K562 (cell line): ENCODE measurements at regions not wholly inside any gene's neighbourhood (a gene's known extent, or its start where the extent isn't known, plus 50 kb on each side); places are given as distances from the start of the nearest gene placed in this dataset.
"Not testable (repeated sequence)": the region's sequence is repeated elsewhere in the genome, so short reads cannot be mapped to it uniquely, and the experiment has no call there.

Experiments
- ATAC-seq: fragments of 200-7000 bp; cut with Tn5 transposase; 3 replicates; pipeline ENCODE4 v1.9.1; 2020; ENCODE audit warnings: moderate library complexity
- BruUV-seq: library from RNA; stranded (reverse); fragments of 400-500 nt; replicated peaks from 2 replicates; lab custom pipeline; 2021; lab: Mats Ljungman, UMichigan
- CTCF ChIA-PET: fragments of 300-600 bp; formaldehyde crosslinking; extraction: SDS; loops from one replicate; lab custom pipeline; 2021; ENCODE audit warnings: low intra/inter-chr PET ratio; lab: Yijun Ruan, JAX
- POLR2A ChIA-PET: fragments of 300-600, 350-650 bp; sonication (Branson Sonifier 250); formaldehyde crosslinking; extraction: SDS; loops from one replicate; lab custom pipeline; 2021; ENCODE audit warnings: antibody characterized with exemption, inconsistent platforms; lab: Yijun Ruan, JAX
- DNase-seq, 4 experiments: peaks; one replicate each; pipeline versions ENCODE4 v3.0.0 to v3.0.0-alpha.2; 2011 to 2018; ENCODE audit warnings: low spot score in 3 of 4, mixed read lengths in 3 of 4; ENCODE audit errors: extremely low read depth in 1 of 4
- FAIRE-seq: peaks from 2 replicates; lab custom pipeline; 2011; peaks lifted over from hg19 to GRCh38; lab: Jason Lieb, UNC
- H2AFZ ChIP-seq: 2 replicates; pipeline ENCODE4 v1.6.0; 2011; ENCODE audit warnings: low read depth, low read length, control low read depth, inconsistent platforms
- H3K27ac ChIP-seq: fragments of 200-600 bp; 3 replicates; pipeline ENCODE4 v1.8.0; 2011; ENCODE audit warnings: low read depth, mild to moderate bottlenecking, control low read depth, inconsistent platforms, low read length, moderate library complexity, mixed read lengths; ENCODE audit errors: extremely low read depth
- H3K27me3 ChIP-seq, 2 experiments: fragments of 300-600 bp in 1 of 2; 2 replicates in 1 of 2; 3 replicates in 1 of 2; pipeline versions ENCODE4 v1.6.0 to v1.8.0; 2011; ENCODE audit warnings: inconsistent platforms in 2 of 2, low read length in 2 of 2, mild to moderate bottlenecking in 1 of 2, mixed read lengths in 1 of 2, moderate library complexity in 1 of 2; ENCODE audit not compliant: control insufficient read depth in 2 of 2, insufficient read depth in 2 of 2
- H3K36me3 ChIP-seq: fragments of 300-600 bp; 3 replicates; pipeline ENCODE4 v1.8.0; 2011; ENCODE audit warnings: mild to moderate bottlenecking, low read length, inconsistent platforms; ENCODE audit not compliant: control insufficient read depth, insufficient read depth
- H3K4me1 ChIP-seq, 2 experiments: fragments of 200-600 bp in 1 of 2; replicated peaks in 1 of 2; 2 replicates in 1 of 2; 3 replicates in 1 of 2; pipeline versions ENCODE4 v1.5.1 to v1.8.0; 2011; ENCODE audit warnings: inconsistent platforms in 2 of 2, low read length in 2 of 2, mild to moderate bottlenecking in 1 of 2, mixed read lengths in 1 of 2, moderate library complexity in 1 of 2; ENCODE audit not compliant: control insufficient read depth in 2 of 2, insufficient read depth in 2 of 2
- H3K4me2 ChIP-seq: 2 replicates; pipeline ENCODE4 v1.6.1; 2011; ENCODE audit warnings: low read length, control low read depth, inconsistent platforms, mixed read lengths; ENCODE audit not compliant: insufficient read depth
- H3K4me3 ChIP-seq: fragments of 200-600 bp; sonication (generic), shearing (Covaris generic); 2 replicates; pipeline ENCODE4 v1.5.1; 2016; ENCODE audit warnings: control low read depth, inconsistent platforms
- H3K79me2 ChIP-seq: fragments of 200-600 bp; 3 replicates; pipeline ENCODE4 v1.8.0; 2011; ENCODE audit warnings: low read length, inconsistent platforms; ENCODE audit not compliant: control insufficient read depth, insufficient read depth
- H3K9ac ChIP-seq, 2 experiments: 2 replicates each; pipeline versions ENCODE4 v1.6.0 to v1.6.1; 2011; ENCODE audit warnings: low read depth in 2 of 2, low read length in 2 of 2, control low read depth in 1 of 2, inconsistent platforms in 1 of 2, mild to moderate bottlenecking in 1 of 2, mixed read lengths in 1 of 2; ENCODE audit not compliant: insufficient read depth in 1 of 2
- H3K9me1 ChIP-seq: one replicate; pipeline ENCODE4 v1.6.0; 2011; ENCODE audit warnings: inconsistent platforms, mild to moderate bottlenecking, low read length, moderate library complexity; ENCODE audit not compliant: control insufficient read depth, insufficient read depth
- H3K9me3 ChIP-seq: replicated peaks from 2 replicates; pipeline ENCODE4 v1.5.1; 2011; ENCODE audit warnings: low read depth, low read length, inconsistent platforms; ENCODE audit not compliant: control insufficient read depth, insufficient read depth
- H4K20me1 ChIP-seq: replicated peaks from 2 replicates; pipeline ENCODE4 v1.6.1; 2011; ENCODE audit warnings: low read length, inconsistent platforms, mixed read lengths; ENCODE audit not compliant: control insufficient read depth, insufficient read depth
- CREM ChIP-seq: IDR thresholded peaks from 2 replicates; pipeline ENCODE4 v1.6.1; 2014; ENCODE audit warnings: antibody characterized with exemption, low read depth
- RHOXF2B ChIP-seq: fragments of 250-450 bp; sonication (Bioruptor Pico); conservative IDR thresholded peaks from 2 replicates; pipeline ENCODE4 v1.5.1; 2021
- WGBS: fragments of 100-300 bp; shearing (Covaris generic); methylation state at CpG from one replicate; pipeline ENCODE4 v1.1.6; 2016; ENCODE audit warnings: low coverage, mixed read lengths; ENCODE audit not compliant: insufficient coverage; ENCODE audit errors: missing lambda C conversion rate; 5-methylcytosine and 5-hydroxymethylcytosine counted together
- in situ Hi-C: fragments of 300-500 bp; cut with MboI; formaldehyde crosslinking; loops from 4 replicates; pipeline ENCODE4 v1.15.0; 2018; ENCODE audit warnings: inconsistent platforms, mixed read lengths
- intact Hi-C: fragments of 100-400 bp; cut with micrococcal nuclease; formaldehyde crosslinking; loops from 2 replicates; pipeline ENCODE4 v1.14.2; 2022

DNA sequence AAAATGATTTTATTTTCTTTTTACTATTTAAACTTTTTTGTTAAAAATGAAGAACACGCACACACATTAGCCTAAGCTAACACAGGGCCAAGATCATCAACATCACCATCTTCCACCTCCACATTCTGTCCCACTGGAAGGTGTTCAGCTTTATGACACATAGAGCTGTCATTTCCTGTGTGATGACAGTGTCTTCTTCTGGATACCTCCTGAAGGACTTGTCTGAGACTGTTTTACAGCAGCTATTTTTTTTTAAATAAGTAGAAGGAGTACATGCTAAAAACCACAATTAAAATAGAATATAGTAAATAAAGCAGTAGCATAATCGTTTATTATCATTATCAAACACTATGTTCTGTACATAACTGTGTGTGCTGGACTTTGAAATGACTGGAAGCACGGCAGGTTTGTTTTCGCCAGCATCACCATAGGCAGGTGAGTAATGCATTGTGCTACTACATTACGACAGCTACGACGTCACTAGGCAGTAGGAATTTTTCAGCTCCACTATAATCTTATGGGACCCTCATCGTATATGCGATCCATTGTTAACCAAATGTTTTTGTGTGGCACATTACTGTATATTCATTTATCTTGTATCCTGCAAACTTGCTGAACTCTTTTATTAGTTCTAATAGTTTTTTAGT is 72.8 kb downstream of the KLF15 start:
- Histone ChIP-seq H3K4me1 (peaks cover 0 to 11% of the 10 kb centered on the region in 2 experiments; a peak in 2 of 5 replicates), H4K20me1 (no peaks in the 10 kb centered on the region), H3K27me3 (peaks cover 2 to 15% of the 10 kb centered on the region in 2 experiments; a peak in 3 of 5 replicates), H3K9me1 (no peaks in the 10 kb centered on the region), H3K4me2 (no peak overlapping the region), H3K9ac (no peak overlapping the region), H2AFZ (no peak overlapping the region), H3K9me3 (no peaks in the 10 kb centered on the region), H3K36me3 (no peaks in the 10 kb centered on the region), H3K27ac (no peak overlapping the region), H3K4me3 (no peak overlapping the region), H3K79me2 (no peaks in the 10 kb centered on the region)
- 0 out of 2 replicates have a peak, but pooled peaks have one; percentile 10 for TF ChIP-seq CREM
- TF ChIP-seq RHOXF2B (CRISPR knock-in tag): no peak
- no TSS peak for BruUV-seq
- ChIA-PET POLR2A (no interaction called here), CTCF (no interaction called here)
- FAIRE-seq (no peak), ATAC-seq (no peak), DNase-seq (no peak)
- intact Hi-C loops (no loop called here), in situ Hi-C loops (no loop called here)
- WGBS: 17% methylated on average over 9 of the region's 9 CpGs

DNA sequence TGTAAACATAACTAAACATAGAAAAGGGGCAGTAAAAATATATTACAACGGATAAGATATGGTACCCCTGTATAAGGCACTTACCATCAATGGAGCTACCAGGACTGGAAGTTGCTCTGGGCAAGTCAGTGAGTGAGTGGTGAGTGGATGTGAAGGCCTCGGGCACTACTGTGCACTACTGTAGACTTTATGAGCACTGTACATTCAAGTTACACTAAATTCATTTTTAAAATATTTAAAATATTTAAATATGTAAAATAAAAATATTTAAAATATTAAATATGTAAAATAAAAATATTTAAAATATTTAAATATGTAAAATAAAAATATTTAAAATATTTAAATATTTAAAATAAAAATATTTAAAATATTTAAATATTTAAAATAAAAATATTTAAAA is 73.6 kb downstream of the KLF15 start:
- H3K4me3 ChIP-seq, H3K27ac ChIP-seq, DNase-seq, CTCF ChIA-PET, ATAC-seq, BruUV-seq, FAIRE-seq, intact Hi-C loops, H3K4me2 ChIP-seq, H4K20me1 ChIP-seq, H3K79me2 ChIP-seq, in situ Hi-C loops, POLR2A ChIA-PET, H3K9me1 ChIP-seq, H3K36me3 ChIP-seq, H3K9ac ChIP-seq, H2AFZ ChIP-seq, H3K9me3 ChIP-seq: not testable (repeated sequence)
- Histone ChIP-seq H3K4me1 (peaks cover 0 to 11% of the 10 kb centered on the region in 2 experiments; a peak in 2 of 5 replicates), H3K27me3 (peaks cover 2 to 15% of the 10 kb centered on the region in 2 experiments; a peak in 3 of 5 replicates)
- 6% methylated on average over 2 of the region's 2 CpGs for WGBS
